GM21619 (cell line): ENCODE measurements at regions not wholly inside any gene's neighbourhood (a gene's known extent, or its start where the extent isn't known, plus 50 kb on each side); places are given as distances from the start of the nearest gene placed in this dataset.

Experiments used
- ATAC-seq: cut with Tn5 transposase; IDR thresholded peaks from one replicate; pipeline ENCODE4 v1.9.1; 2021; ENCODE audit not compliant: unreplicated experiment

GRCh38 chr18:24778810-24779418 is 318.5 kb downstream of the HRH4 start:
- ATAC-seq: no peak

DNA sequence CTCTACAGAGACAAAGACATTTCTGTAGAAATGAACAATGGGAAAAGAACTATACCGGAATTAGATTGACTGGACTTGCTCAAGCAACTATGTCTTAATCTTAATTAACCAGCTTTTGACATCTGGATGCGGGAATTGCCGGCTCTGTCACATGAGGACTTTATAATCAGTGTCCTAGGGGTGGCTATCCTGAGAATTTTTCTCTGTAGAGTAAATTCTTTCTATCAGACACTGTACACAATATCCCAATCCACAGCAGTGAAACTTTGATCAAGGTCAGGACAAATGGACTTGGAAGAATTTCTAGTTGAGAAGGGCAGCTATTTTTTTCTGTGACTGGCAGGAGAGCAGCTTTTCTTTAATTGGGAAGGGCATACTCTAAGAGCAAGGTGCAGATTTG is 322.1 kb downstream of the HRH4 start:
- ATAC-seq: no peak

- no peak for ATAC-seq
Observed at GRCh38 chr18:24785019-24785418, 324.6 kb downstream of the HRH4 start.

GRCh38 chr18:24786027-24786426 is 325.6 kb downstream of the HRH4 start:
- no peak for ATAC-seq

GRCh38 chr18:24790347-24790746 is 329.9 kb downstream of the HRH4 start:
- no peak for ATAC-seq

DNA sequence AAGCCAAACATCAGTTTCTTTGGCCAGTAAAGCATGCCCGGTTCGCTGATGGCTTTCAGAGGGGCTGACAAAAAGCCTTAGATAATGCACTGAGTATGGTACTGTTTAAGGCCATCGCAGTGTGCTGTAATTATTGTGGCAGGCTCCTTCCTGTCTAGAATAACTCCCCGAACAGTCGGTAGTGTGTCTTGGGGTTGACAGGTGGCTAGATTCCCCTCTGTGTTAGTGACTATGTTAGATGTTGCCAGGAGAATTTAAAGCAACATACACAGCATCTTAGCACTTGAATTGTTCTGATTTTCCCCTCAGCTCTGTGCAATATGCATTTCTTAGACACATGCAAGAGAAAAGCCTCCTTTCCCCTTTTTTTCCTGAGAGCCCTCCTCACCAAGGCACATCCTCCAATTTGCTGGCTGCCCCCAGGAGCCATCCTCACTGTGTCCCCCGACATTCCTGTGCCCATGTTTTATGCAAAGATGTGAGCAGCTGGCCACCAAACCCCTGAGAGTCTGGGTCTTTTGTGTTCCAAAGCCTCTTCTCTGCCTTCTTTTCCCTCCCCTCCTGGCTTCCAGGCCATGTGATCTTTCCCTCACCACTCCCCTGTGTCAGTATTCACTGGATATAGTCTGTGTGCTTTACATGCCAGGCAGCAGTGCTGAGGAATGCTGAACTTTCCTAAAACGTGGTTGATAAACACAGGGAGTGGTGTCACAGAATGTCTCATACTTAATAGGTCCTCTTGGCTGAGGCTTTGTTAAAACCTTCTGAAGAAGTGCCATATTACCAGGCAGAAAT is 331.5 kb downstream of the HRH4 start:
- ATAC-seq: no peak

DNA sequence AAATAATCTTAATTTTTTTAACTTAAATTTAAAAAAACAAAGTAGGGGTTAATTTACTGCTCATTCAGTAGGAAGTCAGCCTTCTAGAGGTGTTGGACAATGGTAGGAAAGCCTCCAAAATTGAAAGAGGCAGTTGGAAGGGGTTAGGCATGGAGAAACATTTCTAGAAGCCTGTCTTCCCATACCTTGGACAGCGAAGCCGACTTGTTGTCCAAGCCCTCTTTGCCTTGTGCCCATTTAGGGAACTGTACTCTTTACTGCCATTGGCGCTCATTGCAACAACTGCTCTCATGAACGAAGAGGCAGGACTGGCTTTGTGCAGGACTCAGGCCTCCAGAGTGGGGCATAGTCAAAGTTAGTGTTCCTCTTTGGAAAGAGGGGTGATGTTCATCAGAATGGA is 333.3 kb downstream of the HRH4 start:
- no peak for ATAC-seq

GRCh38 chr18:24795129-24795528 is 334.7 kb downstream of the HRH4 start:
- ATAC-seq: no peak

DNA sequence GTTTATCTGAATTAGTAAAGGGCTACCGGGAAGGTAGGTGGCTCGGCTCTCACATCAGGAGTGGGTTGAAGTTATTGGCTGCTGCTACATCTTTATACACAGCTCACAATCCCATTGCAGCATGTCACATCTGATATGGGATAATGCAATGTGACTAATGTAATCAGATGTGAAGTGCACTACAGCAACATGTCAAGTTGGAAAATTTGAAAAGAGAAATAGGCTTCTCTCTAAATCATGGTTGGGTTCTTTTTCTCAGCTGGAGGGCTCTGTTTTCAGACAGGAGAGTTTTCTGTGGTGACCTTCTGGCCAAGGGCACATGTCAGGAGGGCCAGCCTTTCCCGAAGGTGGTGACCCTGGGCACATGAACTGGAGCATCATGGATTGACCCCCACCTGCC is 337.5 kb downstream of the HRH4 start:
- no peak for ATAC-seq

DNA sequence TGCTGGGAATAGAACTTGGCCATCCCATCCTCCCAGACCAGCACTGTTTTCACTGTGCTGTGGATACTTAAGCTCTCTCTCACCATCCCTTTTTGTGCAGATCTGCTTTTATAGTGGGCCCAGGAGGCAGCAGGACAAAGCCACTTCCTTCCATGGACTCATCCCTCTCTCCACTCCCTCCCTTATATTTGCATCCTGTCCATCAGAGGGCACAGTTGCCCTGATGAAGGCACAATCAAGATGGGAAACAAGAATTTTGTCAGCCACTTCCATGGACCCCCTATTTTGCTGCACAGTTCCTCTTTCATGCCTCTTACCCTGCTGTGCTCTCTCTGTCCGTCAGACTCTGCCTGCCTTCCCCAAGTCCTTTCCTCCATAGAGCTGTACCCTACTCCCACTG is 338.7 kb downstream of the HRH4 start:
- no peak for ATAC-seq

DNA sequence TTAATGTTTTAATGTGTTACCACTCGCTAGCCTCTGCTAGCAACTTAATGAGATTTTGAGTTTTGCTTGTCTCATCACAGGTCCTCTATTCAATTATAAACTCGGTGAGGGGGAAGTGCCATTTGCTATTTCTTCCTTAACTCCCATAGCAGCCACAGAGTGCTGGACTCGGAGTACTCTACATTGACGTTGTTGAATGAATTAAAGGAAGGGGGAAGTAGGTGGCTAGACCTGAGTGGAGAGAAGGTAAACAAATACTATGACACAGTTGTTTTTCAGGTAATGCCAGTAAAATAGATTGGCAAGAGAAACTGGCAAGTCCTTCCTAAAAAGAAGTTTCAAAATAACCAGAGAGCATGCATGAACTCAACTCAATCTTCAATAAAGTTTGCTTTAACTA is 339.3 kb downstream of the HRH4 start:
- no peak for ATAC-seq

GRCh38 chr18:24801001-24801400 is 340.6 kb downstream of the HRH4 start:
- ATAC-seq: no peak

DNA sequence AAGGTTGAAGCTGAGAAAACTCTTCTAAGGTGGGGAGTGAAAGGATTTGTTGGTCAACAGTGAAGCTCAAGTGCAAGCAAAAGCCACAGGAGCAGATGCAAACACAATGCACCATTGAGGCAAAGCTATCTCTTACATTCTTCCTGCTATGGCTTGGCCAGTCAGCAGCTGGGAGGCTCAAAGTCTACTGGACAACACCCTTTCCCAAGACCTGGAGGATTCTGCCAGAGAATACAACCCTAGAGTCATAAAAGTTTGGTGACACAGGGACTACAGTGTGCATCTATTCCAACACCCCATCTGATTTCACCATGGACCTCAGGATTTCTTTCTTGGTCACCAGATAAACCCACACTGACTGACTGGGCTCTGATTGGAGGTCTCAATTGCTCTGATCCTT is 342.0 kb downstream of the HRH4 start:
- ATAC-seq: no peak

GRCh38 chr18:24805156-24805555 is 344.7 kb downstream of the HRH4 start:
- ATAC-seq: no peak

DNA sequence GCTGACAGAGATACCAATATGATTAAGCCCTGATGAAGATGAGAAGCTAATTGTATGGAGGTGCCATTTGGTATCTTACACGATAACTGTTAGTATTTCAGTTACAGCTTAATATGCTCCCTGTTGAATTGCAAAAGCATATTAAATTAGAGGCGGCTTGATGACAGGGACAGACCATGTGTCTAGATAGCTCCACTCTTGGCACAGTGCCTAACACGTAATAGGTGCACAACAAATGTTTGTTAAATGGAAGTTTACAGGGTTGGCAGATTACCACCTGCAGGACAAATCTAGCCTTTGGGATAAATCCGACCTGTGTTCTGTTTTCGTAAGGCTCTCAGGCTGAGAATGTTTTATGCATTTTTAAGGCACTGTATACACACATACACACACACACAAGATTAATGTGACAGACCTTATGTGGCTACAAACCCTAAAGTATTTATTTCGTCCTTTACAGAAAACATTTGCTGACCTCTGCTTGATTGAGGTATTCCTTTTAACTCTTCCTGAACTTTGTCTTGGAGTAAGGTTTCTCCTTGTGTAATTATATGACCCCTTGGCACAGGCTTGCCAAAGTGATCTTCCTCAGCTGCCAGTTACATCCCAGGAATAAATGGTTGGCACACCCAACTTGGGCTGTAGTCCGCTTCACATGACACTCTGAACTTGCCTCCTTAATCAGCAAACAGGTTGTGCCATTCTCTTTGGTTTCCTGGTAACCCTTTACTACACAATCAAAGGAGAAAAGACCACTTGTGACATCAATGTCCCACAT is 348.9 kb downstream of the HRH4 start:
- ATAC-seq: no peak

DNA sequence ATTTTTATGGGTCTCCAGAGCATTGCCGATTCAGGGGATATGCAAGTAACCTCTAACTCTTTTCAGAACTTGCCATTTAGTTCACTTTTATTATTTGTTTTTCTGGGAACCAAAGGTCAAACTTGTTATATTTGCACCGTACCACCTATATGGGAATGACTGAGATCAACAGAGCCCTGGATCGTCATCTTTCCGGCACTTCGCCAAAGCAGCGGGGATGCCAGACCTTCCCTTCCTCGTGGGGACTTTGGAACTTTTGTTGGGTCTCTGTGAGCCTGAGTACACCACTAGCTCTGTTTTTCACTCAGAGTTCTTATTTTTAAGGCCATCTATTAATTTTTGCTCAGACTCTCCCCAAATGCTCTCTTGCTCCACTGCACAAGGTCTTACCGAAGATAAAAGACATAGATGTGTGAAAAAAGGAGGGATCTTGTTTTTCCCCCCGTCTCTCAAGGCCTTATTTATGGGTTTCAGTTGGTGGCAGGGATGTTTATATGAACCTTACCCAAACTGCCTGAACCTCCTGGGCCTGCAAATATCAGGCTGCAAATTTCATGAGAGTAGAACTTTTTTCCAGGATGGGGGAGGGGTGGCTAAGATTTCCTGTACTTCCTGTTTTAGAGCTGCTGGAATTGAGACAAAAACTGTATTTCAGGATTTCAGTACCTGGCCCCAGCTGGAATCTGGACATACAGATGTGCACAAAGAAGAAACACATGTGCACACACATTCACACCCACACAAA is 350.3 kb downstream of the HRH4 start:
- no peak for ATAC-seq

GRCh38 chr18:24811950-24812681 is 351.7 kb downstream of the HRH4 start:
- ATAC-seq: no peak

DNA sequence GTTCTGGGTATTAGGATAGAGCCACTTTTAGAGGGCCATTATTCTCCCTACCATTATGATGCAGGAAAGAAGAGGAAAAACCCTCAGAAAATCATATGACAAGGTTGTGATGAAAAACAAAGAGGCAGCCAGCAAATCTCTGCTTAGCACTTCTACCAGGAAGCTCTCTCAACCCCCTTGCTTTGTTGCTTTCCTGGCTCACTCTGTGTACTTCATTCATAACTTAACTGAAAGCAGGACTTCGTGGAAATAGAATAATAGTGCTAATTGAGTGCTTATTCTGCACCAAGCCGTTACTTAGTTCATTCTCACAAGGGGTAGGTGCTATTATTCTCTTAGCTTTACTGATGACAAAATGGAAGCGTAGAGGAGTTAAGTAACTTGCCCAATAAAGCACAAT is 354.1 kb downstream of the HRH4 start:
- ATAC-seq: no peak

DNA sequence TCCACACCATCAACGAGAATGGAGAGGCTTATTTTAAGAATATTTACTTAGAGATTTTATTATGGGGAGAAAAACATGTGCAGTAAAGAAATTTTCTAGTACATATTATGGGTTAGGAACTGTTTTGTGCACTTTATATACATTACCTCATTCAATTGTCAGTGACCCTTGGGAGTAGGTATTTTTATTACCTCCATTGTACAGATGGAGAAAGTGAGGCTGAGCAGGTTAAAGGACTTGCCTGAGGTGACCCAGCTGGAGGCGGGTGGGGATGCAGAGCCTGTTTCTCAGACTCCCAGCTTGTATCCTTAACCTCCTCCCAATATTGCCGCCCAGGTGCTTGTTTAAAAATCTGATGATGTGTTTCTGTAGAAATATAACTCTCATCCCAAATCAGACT is 356.7 kb downstream of the HRH4 start:
- no peak for ATAC-seq

GRCh38 chr18:24817587-24818371 is 357.3 kb downstream of the HRH4 start:
- ATAC-seq: no peak
